ENCODE measurements at regions not wholly inside any gene's neighbourhood (a gene's known extent, or its start where the extent isn't known, plus 50 kb on each side); places are given as distances from the start of the nearest gene placed in this dataset.

DNA sequence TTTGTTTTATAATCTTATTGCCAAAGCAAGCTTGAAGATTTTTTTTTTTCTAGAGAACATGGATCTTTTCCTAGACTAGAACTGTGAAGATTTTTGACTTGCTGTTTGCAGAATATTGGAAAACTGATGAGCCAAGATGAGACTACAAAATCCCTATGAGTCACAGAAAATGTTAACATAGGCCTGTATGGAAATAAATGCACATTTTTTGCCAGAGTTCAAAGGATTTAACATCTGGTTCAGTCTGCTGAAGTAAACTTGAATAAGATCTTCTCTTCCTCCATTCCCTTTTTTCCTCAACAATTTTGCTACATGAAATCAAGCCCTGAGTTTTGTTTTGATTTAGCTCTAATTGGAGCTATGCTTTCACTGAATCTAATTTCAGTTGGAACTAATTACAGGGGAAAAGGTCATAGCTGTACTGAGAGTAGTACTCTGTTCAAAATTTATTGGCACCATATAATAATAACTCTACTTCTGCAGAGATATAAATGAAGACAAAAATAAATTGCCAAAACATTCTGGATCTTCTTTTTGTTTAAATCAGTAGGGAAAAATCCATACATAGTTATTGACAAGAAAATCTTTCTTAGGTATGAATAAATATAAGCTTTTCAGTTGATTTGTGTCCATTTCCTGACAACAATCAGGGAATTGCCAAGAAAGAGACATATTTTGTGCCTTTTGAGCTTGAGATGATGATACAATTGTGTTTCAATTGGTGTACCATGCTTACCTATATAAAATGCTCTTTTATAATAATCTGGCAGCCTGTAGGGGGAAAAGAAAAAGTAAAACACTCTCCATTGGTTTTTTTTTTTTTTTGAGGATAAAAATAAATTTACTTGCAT lies 387.5 kb upstream of the GOT2 start:
- TF ChIP-seq POLR2AphosphoS5 (IDR thresholded peaks at IDR 0.05; ENCODE audit: control insufficient read depth, insufficient read depth, low read depth, low read length) (no peak), ZBTB11 (CRISPR knock-in tag; IDR thresholded peaks at IDR 0.05) (no peak), REST (IDR thresholded peaks at IDR 0.05; ENCODE audit: borderline replicate concordance) (no peak), REST (CRISPR knock-in tag; IDR thresholded peaks at IDR 0.05; ENCODE audit: low read depth) (no peak), TRIM28 (IDR thresholded peaks at IDR 0.05) (no peak), MLLT1 (IDR thresholded peaks at IDR 0.05) (no peak)
